ENCODE measurements at regions not wholly inside any gene's neighbourhood (a gene's known extent, or its start where the extent isn't known, plus 50 kb on each side); places are given as distances from the start of the nearest gene placed in this dataset.

DNA sequence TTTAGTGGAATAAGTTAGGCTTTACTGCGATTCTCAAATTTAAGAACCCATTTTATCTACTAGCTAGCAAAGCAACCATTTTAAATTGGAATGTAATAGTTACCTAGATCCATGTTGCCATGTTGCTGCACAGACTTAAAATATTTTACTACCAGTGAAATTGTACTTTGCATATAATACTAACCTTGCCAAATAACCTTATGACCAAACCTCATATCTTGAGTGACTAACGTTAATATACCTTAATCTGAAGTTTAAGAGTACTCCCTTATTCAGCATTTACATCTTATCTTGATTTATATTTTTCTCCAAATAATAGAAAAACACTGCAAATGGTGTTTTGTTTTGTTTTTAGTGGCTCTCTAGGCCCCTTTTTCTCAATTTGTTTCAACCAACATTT is 50.3 kb upstream of the NAB1 start:
- Mint-ChIP-seq H3K27me3 (no peaks in the 10 kb centered on the region), H3K9me3 (no peaks in the 10 kb centered on the region), H3K4me3 (no peak overlapping the region), H3K4me1 (ENCODE audit: low read depth) (peaks cover 18% of the 10 kb centered on the region), H3K36me3 (ENCODE audit: low read depth) (no peaks in the 10 kb centered on the region), H3K27ac (no peak overlapping the region)
- H3K27me3 ChIP-seq (ENCODE audit: control insufficient read depth in 1 of 2, insufficient read depth in 2 of 2, low read length in 2 of 2), result no peaks in the 10 kb centered on the region
- ChIA-PET POLR2A (interaction anchor here (0.7 kb wide), 1 partner anchor 27 kb away, joined by 3 read pairs; no protein-coding TSS in a partner anchor), CTCF (no interaction called here)
- TF ChIP-seq, protein P1, sequence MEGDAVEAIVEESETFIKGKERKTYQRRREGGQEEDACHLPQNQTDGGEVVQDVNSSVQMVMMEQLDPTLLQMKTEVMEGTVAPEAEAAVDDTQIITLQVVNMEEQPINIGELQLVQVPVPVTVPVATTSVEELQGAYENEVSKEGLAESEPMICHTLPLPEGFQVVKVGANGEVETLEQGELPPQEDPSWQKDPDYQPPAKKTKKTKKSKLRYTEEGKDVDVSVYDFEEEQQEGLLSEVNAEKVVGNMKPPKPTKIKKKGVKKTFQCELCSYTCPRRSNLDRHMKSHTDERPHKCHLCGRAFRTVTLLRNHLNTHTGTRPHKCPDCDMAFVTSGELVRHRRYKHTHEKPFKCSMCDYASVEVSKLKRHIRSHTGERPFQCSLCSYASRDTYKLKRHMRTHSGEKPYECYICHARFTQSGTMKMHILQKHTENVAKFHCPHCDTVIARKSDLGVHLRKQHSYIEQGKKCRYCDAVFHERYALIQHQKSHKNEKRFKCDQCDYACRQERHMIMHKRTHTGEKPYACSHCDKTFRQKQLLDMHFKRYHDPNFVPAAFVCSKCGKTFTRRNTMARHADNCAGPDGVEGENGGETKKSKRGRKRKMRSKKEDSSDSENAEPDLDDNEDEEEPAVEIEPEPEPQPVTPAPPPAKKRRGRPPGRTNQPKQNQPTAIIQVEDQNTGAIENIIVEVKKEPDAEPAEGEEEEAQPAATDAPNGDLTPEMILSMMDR (IDR thresholded peaks at IDR 0.05), result no peak
- no peaks in the 10 kb centered on the region for H3K9me3 ChIP-seq (ENCODE audit: control insufficient read depth in 1 of 2, insufficient read depth in 1 of 2, low read length in 2 of 2)
- ATAC-seq (ENCODE audit: poor library complexity) (no peak), DNase-seq (no peak)
- intact Hi-C loops (cut with DNase I, micrococcal nuclease), result no loop called here
- no peak overlapping the region for H3K4me3 ChIP-seq (ENCODE audit: low read length)
- H3K4me1 ChIP-seq (ENCODE audit: insufficient read depth, low read length), result no peaks in the 10 kb centered on the region
- H3K27ac ChIP-seq (ENCODE audit: low read depth in 1 of 2, low read length in 2 of 2), result no peak overlapping the region
- H3K36me3 ChIP-seq (ENCODE audit: insufficient read depth, low read length), result no peaks in the 10 kb centered on the region

DNA sequence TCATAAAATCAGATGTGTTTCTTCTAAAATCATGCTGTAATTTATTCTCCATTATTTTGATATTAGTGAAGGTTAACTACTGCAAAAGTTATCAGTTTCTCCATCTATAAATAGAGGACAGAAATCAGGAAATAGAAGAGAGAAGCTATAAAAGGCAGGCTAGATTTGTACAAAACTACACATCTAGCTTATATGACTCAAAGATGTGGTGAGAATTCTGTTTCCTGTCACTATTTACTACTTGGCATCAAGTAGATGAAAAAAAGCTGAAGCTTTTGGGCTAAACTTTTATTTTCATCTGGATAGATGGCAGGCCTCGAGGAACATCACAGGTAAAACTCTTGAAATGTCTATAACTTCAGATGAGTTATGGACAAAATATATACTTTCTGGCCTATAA is 49.8 kb upstream of the NAB1 start:
- Histone ChIP-seq H3K27me3 (ENCODE audit: control insufficient read depth in 1 of 2, insufficient read depth in 2 of 2, low read length in 2 of 2) (no peaks in the 10 kb centered on the region), H3K4me3 (ENCODE audit: low read length) (no peak overlapping the region), H3K27ac (ENCODE audit: low read depth in 1 of 2, low read length in 2 of 2) (no peak overlapping the region), H3K4me1 (ENCODE audit: insufficient read depth, low read length) (no peaks in the 10 kb centered on the region), H3K36me3 (ENCODE audit: insufficient read depth, low read length) (no peaks in the 10 kb centered on the region), H3K9me3 (ENCODE audit: control insufficient read depth in 1 of 2, insufficient read depth in 1 of 2, low read length in 2 of 2) (no peaks in the 10 kb centered on the region)
- Mint-ChIP-seq H3K36me3 (ENCODE audit: low read depth) (no peaks in the 10 kb centered on the region), H3K27me3 (no peaks in the 10 kb centered on the region), H3K9me3 (no peaks in the 10 kb centered on the region), H3K4me3 (no peak overlapping the region), H3K4me1 (ENCODE audit: low read depth) (peaks cover 18% of the 10 kb centered on the region), H3K27ac (no peak overlapping the region)
- ChIA-PET CTCF (no interaction called here), POLR2A (interaction anchor here (0.7 kb wide), 1 partner anchor 27 kb away, joined by 3 read pairs; no protein-coding TSS in a partner anchor)
- TF ChIP-seq, protein P1 (IDR thresholded peaks at IDR 0.05), result no peak
- DNase-seq (no peak), ATAC-seq (ENCODE audit: poor library complexity) (no peak)
- intact Hi-C loops (cut with DNase I, micrococcal nuclease), result no loop called here

Data from CD4-positive, alpha-beta T cell (primary cell).